ENCODE measurements at regions not wholly inside any gene's neighbourhood (a gene's known extent, or its start where the extent isn't known, plus 50 kb on each side); places are given as distances from the start of the nearest gene placed in this dataset.

GRCh38 chr7:49483142-49483541, 290.3 kb upstream of the VWC2 start:
- H2AFZ ChIP-seq, result no peak overlapping the region
- H3K27me3 ChIP-seq (ENCODE audit: insufficient read depth), result no peaks in the 10 kb centered on the region
- Mint-ChIP-seq H3K9me3 (no peaks in the 10 kb centered on the region), H3K4me1 (peaks cover 30% of the 10 kb centered on the region), H3K27me3 (ENCODE audit: insufficient read depth, low read depth, poor library complexity) (no peaks in the 10 kb centered on the region), H3K27ac (no peak overlapping the region), H3K36me3 (ENCODE audit: low read depth) (no peaks in the 10 kb centered on the region), H3K4me3 (no peak overlapping the region)
- H3F3A ChIP-seq (replicated peaks; ENCODE audit: low read depth), result no peaks in the 10 kb centered on the region
- no peaks in the 10 kb centered on the region for H3K79me2 ChIP-seq (replicated peaks; ENCODE audit: insufficient read depth)
- H3K36me3 ChIP-seq (ENCODE audit: insufficient read depth), result no peaks in the 10 kb centered on the region
- no peak overlapping the region for H3K4me3 ChIP-seq
- H3K4me1 ChIP-seq (ENCODE audit: insufficient read depth), result peaks cover 26% of the 10 kb centered on the region
- peak; percentile 52 for ATAC-seq
- H3K27ac ChIP-seq (ENCODE audit: low read depth), result no peak overlapping the region
- H3K9me2 ChIP-seq (ENCODE audit: insufficient read depth), result no peaks in the 10 kb centered on the region
- TF ChIP-seq JUNB (IDR thresholded peaks at IDR 0.05; ENCODE audit: unreplicated experiment) (no peak), ZNF331 (CRISPR knock-in tag; IDR thresholded peaks at IDR 0.05; ENCODE audit: low read depth) (no peak)
- TF ChIP-seq, protein P1, sequence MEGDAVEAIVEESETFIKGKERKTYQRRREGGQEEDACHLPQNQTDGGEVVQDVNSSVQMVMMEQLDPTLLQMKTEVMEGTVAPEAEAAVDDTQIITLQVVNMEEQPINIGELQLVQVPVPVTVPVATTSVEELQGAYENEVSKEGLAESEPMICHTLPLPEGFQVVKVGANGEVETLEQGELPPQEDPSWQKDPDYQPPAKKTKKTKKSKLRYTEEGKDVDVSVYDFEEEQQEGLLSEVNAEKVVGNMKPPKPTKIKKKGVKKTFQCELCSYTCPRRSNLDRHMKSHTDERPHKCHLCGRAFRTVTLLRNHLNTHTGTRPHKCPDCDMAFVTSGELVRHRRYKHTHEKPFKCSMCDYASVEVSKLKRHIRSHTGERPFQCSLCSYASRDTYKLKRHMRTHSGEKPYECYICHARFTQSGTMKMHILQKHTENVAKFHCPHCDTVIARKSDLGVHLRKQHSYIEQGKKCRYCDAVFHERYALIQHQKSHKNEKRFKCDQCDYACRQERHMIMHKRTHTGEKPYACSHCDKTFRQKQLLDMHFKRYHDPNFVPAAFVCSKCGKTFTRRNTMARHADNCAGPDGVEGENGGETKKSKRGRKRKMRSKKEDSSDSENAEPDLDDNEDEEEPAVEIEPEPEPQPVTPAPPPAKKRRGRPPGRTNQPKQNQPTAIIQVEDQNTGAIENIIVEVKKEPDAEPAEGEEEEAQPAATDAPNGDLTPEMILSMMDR (conservative IDR thresholded peaks at IDR 0.05; ENCODE audit: low read depth in 2 of 2), result peak; percentile 39 to 53
- TF ChIP-seq, protein P2, sequence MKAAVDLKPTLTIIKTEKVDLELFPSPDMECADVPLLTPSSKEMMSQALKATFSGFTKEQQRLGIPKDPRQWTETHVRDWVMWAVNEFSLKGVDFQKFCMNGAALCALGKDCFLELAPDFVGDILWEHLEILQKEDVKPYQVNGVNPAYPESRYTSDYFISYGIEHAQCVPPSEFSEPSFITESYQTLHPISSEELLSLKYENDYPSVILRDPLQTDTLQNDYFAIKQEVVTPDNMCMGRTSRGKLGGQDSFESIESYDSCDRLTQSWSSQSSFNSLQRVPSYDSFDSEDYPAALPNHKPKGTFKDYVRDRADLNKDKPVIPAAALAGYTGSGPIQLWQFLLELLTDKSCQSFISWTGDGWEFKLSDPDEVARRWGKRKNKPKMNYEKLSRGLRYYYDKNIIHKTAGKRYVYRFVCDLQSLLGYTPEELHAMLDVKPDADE (IDR thresholded peaks at IDR 0.05), result no peak
- no peak overlapping the region for H3K4me2 ChIP-seq
- DNase-seq (ENCODE audit: low spot score), result peak; percentile 28
- no peaks in the 10 kb centered on the region for H4K20me1 ChIP-seq (replicated peaks; ENCODE audit: insufficient read depth)

- no peaks in the 10 kb centered on the region for H3K27me3 ChIP-seq (ENCODE audit: insufficient read depth)
- no peak overlapping the region for H3K4me3 ChIP-seq
- Mint-ChIP-seq H3K4me3 (no peak overlapping the region), H3K36me3 (ENCODE audit: low read depth) (no peaks in the 10 kb centered on the region), H3K27ac (peak overlapping the region; percentile 97), H3K4me1 (peaks cover 45% of the 10 kb centered on the region), H3K9me3 (no peaks in the 10 kb centered on the region), H3K27me3 (ENCODE audit: insufficient read depth, low read depth, poor library complexity) (no peaks in the 10 kb centered on the region)
- DNase-seq (ENCODE audit: low spot score), result peak; percentile 49
- H3F3A ChIP-seq (replicated peaks; ENCODE audit: low read depth), result no peaks in the 10 kb centered on the region
- peak; percentile 88 for ATAC-seq
- H3K4me1 ChIP-seq (ENCODE audit: insufficient read depth), result peaks cover 45% of the 10 kb centered on the region
- H2AFZ ChIP-seq, result no peak overlapping the region
- no peaks in the 10 kb centered on the region for H3K36me3 ChIP-seq (ENCODE audit: insufficient read depth)
- H3K27ac ChIP-seq (ENCODE audit: low read depth), result peak overlapping the region; percentile 58
- no peaks in the 10 kb centered on the region for H3K9me2 ChIP-seq (ENCODE audit: insufficient read depth)
- no peaks in the 10 kb centered on the region for H3K79me2 ChIP-seq (replicated peaks; ENCODE audit: insufficient read depth)
- H3K4me2 ChIP-seq, result peak overlapping the region; percentile 5
- no peaks in the 10 kb centered on the region for H4K20me1 ChIP-seq (replicated peaks; ENCODE audit: insufficient read depth)
- TF ChIP-seq, protein P3, sequence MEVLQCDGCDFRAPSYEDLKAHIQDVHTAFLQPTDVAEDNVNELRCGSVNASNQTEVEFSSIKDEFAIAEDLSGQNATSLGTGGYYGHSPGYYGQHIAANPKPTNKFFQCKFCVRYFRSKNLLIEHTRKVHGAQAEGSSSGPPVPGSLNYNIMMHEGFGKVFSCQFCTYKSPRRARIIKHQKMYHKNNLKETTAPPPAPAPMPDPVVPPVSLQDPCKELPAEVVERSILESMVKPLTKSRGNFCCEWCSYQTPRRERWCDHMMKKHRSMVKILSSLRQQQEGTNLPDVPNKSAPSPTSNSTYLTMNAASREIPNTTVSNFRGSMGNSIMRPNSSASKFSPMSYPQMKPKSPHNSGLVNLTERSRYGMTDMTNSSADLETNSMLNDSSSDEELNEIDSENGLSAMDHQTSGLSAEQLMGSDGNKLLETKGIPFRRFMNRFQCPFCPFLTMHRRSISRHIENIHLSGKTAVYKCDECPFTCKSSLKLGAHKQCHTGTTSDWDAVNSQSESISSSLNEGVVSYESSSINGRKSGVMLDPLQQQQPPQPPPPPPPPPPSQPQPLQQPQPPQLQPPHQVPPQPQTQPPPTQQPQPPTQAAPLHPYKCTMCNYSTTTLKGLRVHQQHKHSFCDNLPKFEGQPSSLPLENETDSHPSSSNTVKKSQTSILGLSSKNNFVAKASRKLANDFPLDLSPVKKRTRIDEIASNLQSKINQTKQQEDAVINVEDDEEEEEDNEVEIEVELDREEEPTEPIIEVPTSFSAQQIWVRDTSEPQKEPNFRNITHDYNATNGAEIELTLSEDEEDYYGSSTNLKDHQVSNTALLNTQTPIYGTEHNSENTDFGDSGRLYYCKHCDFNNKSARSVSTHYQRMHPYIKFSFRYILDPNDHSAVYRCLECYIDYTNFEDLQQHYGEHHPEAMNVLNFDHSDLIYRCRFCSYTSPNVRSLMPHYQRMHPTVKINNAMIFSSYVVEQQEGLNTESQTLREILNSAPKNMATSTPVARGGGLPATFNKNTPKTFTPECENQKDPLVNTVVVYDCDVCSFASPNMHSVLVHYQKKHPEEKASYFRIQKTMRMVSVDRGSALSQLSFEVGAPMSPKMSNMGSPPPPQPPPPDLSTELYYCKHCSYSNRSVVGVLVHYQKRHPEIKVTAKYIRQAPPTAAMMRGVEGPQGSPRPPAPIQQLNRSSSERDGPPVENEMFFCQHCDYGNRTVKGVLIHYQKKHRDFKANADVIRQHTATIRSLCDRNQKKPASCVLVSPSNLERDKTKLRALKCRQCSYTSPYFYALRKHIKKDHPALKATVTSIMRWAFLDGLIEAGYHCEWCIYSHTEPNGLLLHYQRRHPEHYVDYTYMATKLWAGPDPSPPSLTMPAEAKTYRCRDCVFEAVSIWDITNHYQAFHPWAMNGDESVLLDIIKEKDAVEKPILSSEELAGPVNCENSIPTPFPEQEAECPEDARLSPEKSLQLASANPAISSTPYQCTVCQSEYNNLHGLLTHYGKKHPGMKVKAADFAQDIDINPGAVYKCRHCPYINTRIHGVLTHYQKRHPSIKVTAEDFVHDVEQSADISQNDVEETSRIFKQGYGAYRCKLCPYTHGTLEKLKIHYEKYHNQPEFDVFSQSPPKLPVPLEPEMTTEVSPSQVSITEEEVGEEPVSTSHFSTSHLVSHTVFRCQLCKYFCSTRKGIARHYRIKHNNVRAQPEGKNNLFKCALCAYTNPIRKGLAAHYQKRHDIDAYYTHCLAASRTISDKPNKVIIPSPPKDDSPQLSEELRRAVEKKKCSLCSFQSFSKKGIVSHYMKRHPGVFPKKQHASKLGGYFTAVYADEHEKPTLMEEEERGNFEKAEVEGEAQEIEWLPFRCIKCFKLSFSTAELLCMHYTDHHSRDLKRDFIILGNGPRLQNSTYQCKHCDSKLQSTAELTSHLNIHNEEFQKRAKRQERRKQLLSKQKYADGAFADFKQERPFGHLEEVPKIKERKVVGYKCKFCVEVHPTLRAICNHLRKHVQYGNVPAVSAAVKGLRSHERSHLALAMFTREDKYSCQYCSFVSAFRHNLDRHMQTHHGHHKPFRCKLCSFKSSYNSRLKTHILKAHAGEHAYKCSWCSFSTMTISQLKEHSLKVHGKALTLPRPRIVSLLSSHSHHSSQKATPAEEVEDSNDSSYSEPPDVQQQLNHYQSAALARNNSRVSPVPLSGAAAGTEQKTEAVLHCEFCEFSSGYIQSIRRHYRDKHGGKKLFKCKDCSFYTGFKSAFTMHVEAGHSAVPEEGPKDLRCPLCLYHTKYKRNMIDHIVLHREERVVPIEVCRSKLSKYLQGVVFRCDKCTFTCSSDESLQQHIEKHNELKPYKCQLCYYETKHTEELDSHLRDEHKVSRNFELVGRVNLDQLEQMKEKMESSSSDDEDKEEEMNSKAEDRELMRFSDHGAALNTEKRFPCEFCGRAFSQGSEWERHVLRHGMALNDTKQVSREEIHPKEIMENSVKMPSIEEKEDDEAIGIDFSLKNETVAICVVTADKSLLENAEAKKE (CRISPR knock-in tag; IDR thresholded peaks at IDR 0.05), result no peak
- TF ChIP-seq, protein P2 (IDR thresholded peaks at IDR 0.05), result 0 out of 2 replicates have a peak, but pooled peaks have one; percentile 48
These were observed 286.2 kb upstream of the VWC2 start for GRCh38 chr7:49486974-49487829.

Data from GM23338 (cell line).